HG03025 (cell line): ENCODE measurements at regions not wholly inside any gene's neighbourhood (a gene's known extent, or its start where the extent isn't known, plus 50 kb on each side); places are given as distances from the start of the nearest gene placed in this dataset.
"Not testable (repeated sequence)": the region's sequence is repeated elsewhere in the genome, so short reads cannot be mapped to it uniquely, and the experiment has no call there.

Experiments used
- ATAC-seq: cut with Tn5 transposase; IDR thresholded peaks from one replicate; pipeline ENCODE4 v1.9.1; 2021; ENCODE audit warnings: mild to moderate bottlenecking, moderate library complexity; ENCODE audit not compliant: unreplicated experiment, low FRiP score

- ATAC-seq: no peak
These were observed 57.7 kb downstream of the RAD51AP2 start for GRCh38 chr2:17460371-17461086.

GRCh38 chr2:17455343-17455742 is 62.9 kb downstream of the RAD51AP2 start:
- ATAC-seq: no peak

- not testable (repeated sequence) for ATAC-seq
These were observed 72.0 kb downstream of the RAD51AP2 start for GRCh38 chr2:17446191-17446590.

GRCh38 chr2:17445744-17446143 is 72.5 kb downstream of the RAD51AP2 start:
- ATAC-seq: no peak

- ATAC-seq: no peak
These were observed 75.9 kb downstream of the RAD51AP2 start for GRCh38 chr2:17442334-17442733.

- no peak for ATAC-seq
These were observed 76.5 kb downstream of the RAD51AP2 start for GRCh38 chr2:17441790-17442189.

- no peak for ATAC-seq
These were observed 77.0 kb downstream of the RAD51AP2 start for GRCh38 chr2:17441055-17441771.

- ATAC-seq: no peak
These were observed 87.9 kb downstream of the RAD51AP2 start for GRCh38 chr2:17430326-17430725.

- no peak for ATAC-seq
These were observed 89.1 kb downstream of the RAD51AP2 start for GRCh38 chr2:17429130-17429529.

- no peak for ATAC-seq
These were observed 90.8 kb downstream of the RAD51AP2 start for GRCh38 chr2:17427401-17427800.

GRCh38 chr2:17426743-17427142 is 91.5 kb downstream of the RAD51AP2 start:
- no peak for ATAC-seq

- ATAC-seq: no peak
These were observed 96.2 kb downstream of the RAD51AP2 start for GRCh38 chr2:17422061-17422460.

- ATAC-seq: no peak
These were observed 101.3 kb downstream of the RAD51AP2 start for GRCh38 chr2:17416884-17417391.

- ATAC-seq: no peak
These were observed 105.2 kb downstream of the RAD51AP2 start for GRCh38 chr2:17413036-17413435.

GRCh38 chr2:17401096-17401495 is 117.1 kb downstream of the RAD51AP2 start:
- ATAC-seq: no peak

GRCh38 chr2:17398770-17399169 is 119.5 kb downstream of the RAD51AP2 start:
- ATAC-seq: no peak

GRCh38 chr2:17388798-17389197 is 129.4 kb downstream of the RAD51AP2 start:
- ATAC-seq: no peak

- no peak for ATAC-seq
These were observed 130.6 kb downstream of the RAD51AP2 start for GRCh38 chr2:17387591-17387990.

- ATAC-seq: no peak
These were observed 131.5 kb downstream of the RAD51AP2 start for GRCh38 chr2:17386771-17387170.

- no peak for ATAC-seq
These were observed 138.2 kb downstream of the RAD51AP2 start for GRCh38 chr2:17380003-17380402.

- ATAC-seq: no peak
These were observed 143.0 kb downstream of the RAD51AP2 start for GRCh38 chr2:17375262-17375661.

- ATAC-seq: no peak
These were observed 144.5 kb downstream of the RAD51AP2 start for GRCh38 chr2:17373741-17374140.
